Lung (tissue), 11 donors: ENCODE measurements at regions not wholly inside any gene's neighbourhood (a gene's known extent, or its start where the extent isn't known, plus 50 kb on each side); places are given as distances from the start of the nearest gene placed in this dataset.

Experiments
- ATAC-seq: fragments of 200-7000 bp; cut with Tn5 transposase; one replicate; pipeline ENCODE4 v1.9.1; 2020; ENCODE audit warnings: moderate number of reproducible peaks; ENCODE audit not compliant: insufficient read depth, low FRiP score
- DNase-seq, 3 donors: peaks; one replicate each; pipeline ENCODE4 v3.0.0-alpha.2; 2013 to 2017
- H3K27ac ChIP-seq, 2 donors: one replicate each; pipeline ENCODE4 v1.5.1; 2013; ENCODE audit warnings: mild to moderate bottlenecking in 2 of 2, moderate library complexity in 2 of 2, control low read depth in 1 of 2, inconsistent platforms in 1 of 2, low read depth in 1 of 2, low read length in 1 of 2
- H3K27me3 ChIP-seq, 3 donors: one replicate each; pipeline ENCODE4 v1.5.1; 2013; ENCODE audit warnings: low read length in 2 of 3; ENCODE audit not compliant: control insufficient read depth in 3 of 3, insufficient read depth in 3 of 3
- H3K36me3 ChIP-seq, 4 donors: one replicate each; pipeline ENCODE4 v1.5.1; 2013; ENCODE audit warnings: low read length in 4 of 4, mild to moderate bottlenecking in 1 of 4, moderate library complexity in 1 of 4; ENCODE audit not compliant: control insufficient read depth in 4 of 4, insufficient read depth in 4 of 4
- H3K4me1 ChIP-seq, 5 donors: one replicate each; pipeline ENCODE4 v1.5.1; 2013; ENCODE audit warnings: low read length in 5 of 5, mild to moderate bottlenecking in 2 of 5, moderate library complexity in 1 of 5; ENCODE audit not compliant: control insufficient read depth in 5 of 5, insufficient read depth in 5 of 5
- H3K4me3 ChIP-seq: one replicate; pipeline ENCODE4 v1.5.1; 2013; ENCODE audit warnings: mild to moderate bottlenecking, control low read depth, moderate library complexity
- H3K9ac ChIP-seq, 2 donors: one replicate each; pipeline ENCODE4 v1.5.1; 2013; ENCODE audit warnings: low read length in 2 of 2, control low read depth in 1 of 2; ENCODE audit not compliant: insufficient read depth in 1 of 2
- H3K9me3 ChIP-seq, 4 donors: one replicate each; pipeline ENCODE4 v1.5.1; 2013; ENCODE audit warnings: low read length in 3 of 4, mild to moderate bottlenecking in 1 of 4, moderate library complexity in 1 of 4; ENCODE audit not compliant: control insufficient read depth in 4 of 4, insufficient read depth in 3 of 4
- WGBS, 2 donors: extraction: QIAGEN DNeasy Blood & Tissue Kit; methylation state at CpG; one replicate each; pipeline ENCODE4 v1.1.7; 2013; 5-methylcytosine and 5-hydroxymethylcytosine counted together
- TF ChIP-seq, protein P1 (sequence below): IDR thresholded peaks from 2 replicates; pipeline ENCODE4 v1.5.1; 2012; ENCODE audit warnings: mild to moderate bottlenecking; ENCODE audit errors: control extremely low read depth, extremely low read depth
- donor health status: control.
- donor health status: control.
- donor health status: Bipolar disorder and iron deficiency.
- donor health status: healthy.
- donor health status: DM: yes; HTN: yes; CAD: no.

DNA sequence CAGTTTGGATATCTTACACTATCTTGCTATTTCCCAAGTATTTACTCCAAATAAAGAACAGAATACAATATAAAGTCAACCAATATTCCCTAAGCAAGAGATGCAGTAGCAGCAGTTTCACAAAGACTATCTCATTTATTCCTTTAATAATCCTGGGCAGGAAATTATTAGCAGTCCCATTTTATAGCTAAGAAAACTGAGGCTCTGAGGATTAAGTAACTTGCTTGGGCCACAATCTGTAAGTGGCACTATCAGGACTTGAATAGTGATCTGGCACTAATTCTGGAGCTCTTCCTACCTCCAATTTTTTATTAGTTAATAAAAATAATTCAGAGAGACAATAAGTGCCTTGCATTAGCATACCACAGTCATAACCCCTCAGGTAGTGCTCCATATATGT is 611.7 kb downstream of the MCTP2 start:
- TF ChIP-seq, protein P1, sequence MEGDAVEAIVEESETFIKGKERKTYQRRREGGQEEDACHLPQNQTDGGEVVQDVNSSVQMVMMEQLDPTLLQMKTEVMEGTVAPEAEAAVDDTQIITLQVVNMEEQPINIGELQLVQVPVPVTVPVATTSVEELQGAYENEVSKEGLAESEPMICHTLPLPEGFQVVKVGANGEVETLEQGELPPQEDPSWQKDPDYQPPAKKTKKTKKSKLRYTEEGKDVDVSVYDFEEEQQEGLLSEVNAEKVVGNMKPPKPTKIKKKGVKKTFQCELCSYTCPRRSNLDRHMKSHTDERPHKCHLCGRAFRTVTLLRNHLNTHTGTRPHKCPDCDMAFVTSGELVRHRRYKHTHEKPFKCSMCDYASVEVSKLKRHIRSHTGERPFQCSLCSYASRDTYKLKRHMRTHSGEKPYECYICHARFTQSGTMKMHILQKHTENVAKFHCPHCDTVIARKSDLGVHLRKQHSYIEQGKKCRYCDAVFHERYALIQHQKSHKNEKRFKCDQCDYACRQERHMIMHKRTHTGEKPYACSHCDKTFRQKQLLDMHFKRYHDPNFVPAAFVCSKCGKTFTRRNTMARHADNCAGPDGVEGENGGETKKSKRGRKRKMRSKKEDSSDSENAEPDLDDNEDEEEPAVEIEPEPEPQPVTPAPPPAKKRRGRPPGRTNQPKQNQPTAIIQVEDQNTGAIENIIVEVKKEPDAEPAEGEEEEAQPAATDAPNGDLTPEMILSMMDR, result no peak
- ATAC-seq (no peak), DNase-seq (no peak)
- H3K27ac ChIP-seq, result no peak overlapping the region
- H3K36me3 ChIP-seq, result no peaks in the 10 kb centered on the region
- no peaks in the 10 kb centered on the region for H3K27me3 ChIP-seq
- H3K9ac ChIP-seq, result no peak overlapping the region
- peaks cover 0 to 21% (median 0%) of the 10 kb centered on the region in 5 donors for H3K4me1 ChIP-seq
- no peak overlapping the region for H3K4me3 ChIP-seq
- peaks cover 0 to 7% (median 3%) of the 10 kb centered on the region in 4 donors for H3K9me3 ChIP-seq

DNA sequence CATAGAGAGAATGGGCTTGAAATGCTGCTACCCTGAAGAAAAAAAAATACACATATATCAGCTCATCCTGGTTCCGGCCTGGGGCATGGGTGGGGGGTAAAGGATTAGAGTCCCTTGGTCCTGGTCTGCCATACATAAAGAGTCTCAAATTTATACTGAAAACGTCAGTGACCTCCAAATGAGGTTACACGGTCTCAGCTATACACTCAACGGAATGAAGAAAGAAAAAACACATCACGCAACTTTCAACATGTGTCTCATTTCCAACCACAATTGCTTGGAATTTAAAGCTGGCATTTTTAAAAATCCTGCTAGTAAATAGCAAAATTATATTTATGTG is 612.8 kb downstream of the MCTP2 start:
- no peak overlapping the region for H3K27ac ChIP-seq
- H3K9ac ChIP-seq, result peak overlapping the region in 1 of 2 donors; percentile 73
- TF ChIP-seq, protein P1, result no peak
- no peak overlapping the region for H3K4me3 ChIP-seq
- ATAC-seq, result no peak
- DNase-seq, result peak in 1 of 3 donors; percentile 16
- no peaks in the 10 kb centered on the region for H3K36me3 ChIP-seq
- no peaks in the 10 kb centered on the region for H3K27me3 ChIP-seq
- H3K4me1 ChIP-seq, result peaks cover 0 to 14% (median 0%) of the 10 kb centered on the region in 5 donors
- H3K9me3 ChIP-seq, result peaks cover 0 to 7% (median 3%) of the 10 kb centered on the region in 4 donors
- WGBS, 2 donors, result 27% methylated on average over 5 of the region's 5 CpGs

DNA sequence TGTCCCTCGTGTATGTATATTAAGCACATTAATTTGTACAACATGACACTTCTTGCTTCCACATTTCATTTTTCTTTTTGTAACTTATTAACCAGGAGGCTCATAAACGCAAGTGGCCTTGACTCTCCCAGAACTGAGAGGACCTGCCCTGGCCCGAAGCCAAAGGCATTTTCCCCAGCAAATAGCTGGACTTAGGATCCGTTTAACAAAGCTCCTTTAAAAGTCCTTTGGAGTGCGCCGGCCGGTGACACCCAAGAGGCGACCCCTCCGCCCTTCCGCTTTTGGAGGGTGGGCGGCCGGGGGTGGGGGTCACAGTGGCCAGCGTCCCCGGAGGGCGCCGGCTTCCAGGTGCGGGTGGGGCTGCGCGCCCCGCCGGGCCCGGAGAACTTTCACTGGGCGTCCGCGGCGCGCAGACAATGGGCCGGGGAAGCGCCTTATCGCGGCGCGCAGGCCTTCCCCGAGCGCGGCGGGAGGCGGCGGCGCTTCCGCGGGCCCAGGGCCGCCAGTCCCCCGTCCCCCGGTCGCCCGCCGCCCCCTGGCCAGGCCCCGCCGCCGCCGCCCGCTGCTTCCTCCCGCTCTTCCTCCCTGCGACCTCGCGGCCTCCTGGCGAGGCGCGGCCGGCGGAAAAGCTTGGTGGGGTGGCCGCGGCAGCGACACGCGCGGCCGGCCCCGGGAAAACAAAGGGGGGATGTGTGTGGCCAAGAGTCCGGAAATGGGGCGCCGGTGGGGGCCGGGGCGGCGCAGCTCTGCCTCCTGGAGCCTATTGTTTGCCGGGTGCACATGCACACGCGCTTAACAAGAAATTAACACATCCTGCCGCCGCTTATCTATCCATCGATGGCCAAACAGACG is 613.4 kb downstream of the MCTP2 start:
- Histone ChIP-seq H3K27ac (peak overlapping the region in 1 of 2 donors; percentile 57), H3K9ac (peak overlapping the region; percentile 38 to 73), H3K4me1 (peaks cover 0 to 14% (median 0%) of the 10 kb centered on the region in 5 donors), H3K27me3 (no peaks in the 10 kb centered on the region), H3K36me3 (no peaks in the 10 kb centered on the region), H3K4me3 (peak overlapping the region; percentile 7), H3K9me3 (peaks cover 0 to 7% (median 4%) of the 10 kb centered on the region in 4 donors)
- ATAC-seq, result peak; percentile 69
- TF ChIP-seq, protein P1, result no peak
- peak; percentile 87 to 91 (median 87) for DNase-seq
- 1% methylated on average over 64 to 83 of the region's 83 CpGs for WGBS, 2 donors
